K562 (cell line): ENCODE measurements at regions not wholly inside any gene's neighbourhood (a gene's known extent, or its start where the extent isn't known, plus 50 kb on each side); places are given as distances from the start of the nearest gene placed in this dataset.

Experiments used
- ATAC-seq: fragments of 200-7000 bp; cut with Tn5 transposase; 3 replicates; pipeline ENCODE4 v1.9.1; 2020; ENCODE audit warnings: moderate library complexity
- BruUV-seq: library from RNA; stranded (reverse); fragments of 400-500 nt; replicated peaks from 2 replicates; lab custom pipeline; 2021; lab: Mats Ljungman, UMichigan
- CTCF ChIA-PET: fragments of 300-600 bp; formaldehyde crosslinking; extraction: SDS; loops from one replicate; lab custom pipeline; 2021; ENCODE audit warnings: low intra/inter-chr PET ratio; lab: Yijun Ruan, JAX
- POLR2A ChIA-PET: fragments of 300-600, 350-650 bp; sonication (Branson Sonifier 250); formaldehyde crosslinking; extraction: SDS; loops from one replicate; lab custom pipeline; 2021; ENCODE audit warnings: antibody characterized with exemption, inconsistent platforms; lab: Yijun Ruan, JAX
- DNase-seq, 4 experiments: peaks; one replicate each; pipeline versions ENCODE4 v3.0.0 to v3.0.0-alpha.2; 2011 to 2018; ENCODE audit warnings: low spot score in 3 of 4, mixed read lengths in 3 of 4; ENCODE audit errors: extremely low read depth in 1 of 4
- FAIRE-seq: peaks from 2 replicates; lab custom pipeline; 2011; peaks lifted over from hg19 to GRCh38; lab: Jason Lieb, UNC
- H2AFZ ChIP-seq: 2 replicates; pipeline ENCODE4 v1.6.0; 2011; ENCODE audit warnings: low read depth, low read length, control low read depth, inconsistent platforms
- H3K27ac ChIP-seq: fragments of 200-600 bp; 3 replicates; pipeline ENCODE4 v1.8.0; 2011; ENCODE audit warnings: low read depth, mild to moderate bottlenecking, control low read depth, inconsistent platforms, low read length, moderate library complexity, mixed read lengths; ENCODE audit errors: extremely low read depth
- H3K27me3 ChIP-seq, 2 experiments: fragments of 300-600 bp in 1 of 2; 2 replicates in 1 of 2; 3 replicates in 1 of 2; pipeline versions ENCODE4 v1.6.0 to v1.8.0; 2011; ENCODE audit warnings: inconsistent platforms in 2 of 2, low read length in 2 of 2, mild to moderate bottlenecking in 1 of 2, mixed read lengths in 1 of 2, moderate library complexity in 1 of 2; ENCODE audit not compliant: control insufficient read depth in 2 of 2, insufficient read depth in 2 of 2
- H3K36me3 ChIP-seq: fragments of 300-600 bp; 3 replicates; pipeline ENCODE4 v1.8.0; 2011; ENCODE audit warnings: mild to moderate bottlenecking, low read length, inconsistent platforms; ENCODE audit not compliant: control insufficient read depth, insufficient read depth
- H3K4me1 ChIP-seq, 2 experiments: fragments of 200-600 bp in 1 of 2; replicated peaks in 1 of 2; 2 replicates in 1 of 2; 3 replicates in 1 of 2; pipeline versions ENCODE4 v1.5.1 to v1.8.0; 2011; ENCODE audit warnings: inconsistent platforms in 2 of 2, low read length in 2 of 2, mild to moderate bottlenecking in 1 of 2, mixed read lengths in 1 of 2, moderate library complexity in 1 of 2; ENCODE audit not compliant: control insufficient read depth in 2 of 2, insufficient read depth in 2 of 2
- H3K4me2 ChIP-seq: 2 replicates; pipeline ENCODE4 v1.6.1; 2011; ENCODE audit warnings: low read length, control low read depth, inconsistent platforms, mixed read lengths; ENCODE audit not compliant: insufficient read depth
- H3K4me3 ChIP-seq: fragments of 200-600 bp; sonication (generic), shearing (Covaris generic); 2 replicates; pipeline ENCODE4 v1.5.1; 2016; ENCODE audit warnings: control low read depth, inconsistent platforms
- H3K79me2 ChIP-seq: fragments of 200-600 bp; 3 replicates; pipeline ENCODE4 v1.8.0; 2011; ENCODE audit warnings: low read length, inconsistent platforms; ENCODE audit not compliant: control insufficient read depth, insufficient read depth
- H3K9ac ChIP-seq, 2 experiments: 2 replicates each; pipeline versions ENCODE4 v1.6.0 to v1.6.1; 2011; ENCODE audit warnings: low read depth in 2 of 2, low read length in 2 of 2, control low read depth in 1 of 2, inconsistent platforms in 1 of 2, mild to moderate bottlenecking in 1 of 2, mixed read lengths in 1 of 2; ENCODE audit not compliant: insufficient read depth in 1 of 2
- H3K9me1 ChIP-seq: one replicate; pipeline ENCODE4 v1.6.0; 2011; ENCODE audit warnings: inconsistent platforms, mild to moderate bottlenecking, low read length, moderate library complexity; ENCODE audit not compliant: control insufficient read depth, insufficient read depth
- H3K9me3 ChIP-seq: replicated peaks from 2 replicates; pipeline ENCODE4 v1.5.1; 2011; ENCODE audit warnings: low read depth, low read length, inconsistent platforms; ENCODE audit not compliant: control insufficient read depth, insufficient read depth
- H4K20me1 ChIP-seq: replicated peaks from 2 replicates; pipeline ENCODE4 v1.6.1; 2011; ENCODE audit warnings: low read length, inconsistent platforms, mixed read lengths; ENCODE audit not compliant: control insufficient read depth, insufficient read depth
- CCAR2 ChIP-seq: fragments of 200-400 bp; formaldehyde crosslinking; IDR thresholded peaks from 2 replicates; pipeline ENCODE4 v1.6.1; 2017; ENCODE audit warnings: mild to moderate bottlenecking, low read depth, low read length
- EWSR1 ChIP-seq: fragments of 450-650 bp; IDR thresholded peaks from 2 replicates; pipeline ENCODE4 v1.6.1; 2018; ENCODE audit warnings: borderline replicate concordance, mild to moderate bottlenecking, low read depth, moderate library complexity; ENCODE audit not compliant: partially characterized antibody
- GATA2 ChIP-seq: sonication (generic); formaldehyde crosslinking; IDR thresholded peaks from 2 replicates; pipeline ENCODE4 v1.4.0; 2020; ENCODE audit warnings: mild to moderate bottlenecking, missing genetic modification reagents
- HIVEP1 ChIP-seq: fragments of 250-450 bp; sonication (Bioruptor Pico); IDR thresholded peaks from 2 replicates; pipeline ENCODE4 v1.4.0; 2020; ENCODE audit warnings: mild to moderate bottlenecking
- HNRNPH1 ChIP-seq: fragments of 200-400 bp; formaldehyde crosslinking; optimal IDR thresholded peaks from 2 replicates; pipeline ENCODE3; 2017; ENCODE audit warnings: low read depth, mild to moderate bottlenecking, low read length, moderate library complexity
- MAFF ChIP-seq: IDR thresholded peaks from 2 replicates; pipeline ENCODE4 v1.6.1; 2012; ENCODE audit warnings: low read length, improper control_type of control experiment
- MAFG ChIP-seq: fragments of 450-650 bp; conservative IDR thresholded peaks from 2 replicates; pipeline ENCODE4 v1.6.1; 2016; ENCODE audit warnings: missing genetic modification characterization, missing compliant biosample characterization
- MECOM ChIP-seq: fragments of 250-450 bp; sonication (Bioruptor Pico); IDR thresholded peaks from 2 replicates; pipeline ENCODE4 v1.8.0; 2022; ENCODE audit warnings: inconsistent platforms
- MYNN ChIP-seq, 2 experiments: sonication (generic); formaldehyde crosslinking in 1 of 2; IDR thresholded peaks; 2 replicates each; pipeline versions ENCODE4 v1.5.0 to v1.6.1; 2016 to 2020; ENCODE audit warnings: antibody characterized with exemption in 1 of 2, missing genetic modification reagents in 1 of 2
- RCOR1 ChIP-seq, 2 experiments: IDR thresholded peaks; 2 replicates each; pipeline ENCODE4 v1.6.1; 2012; ENCODE audit warnings: low read depth in 2 of 2, low read length in 2 of 2, borderline replicate concordance in 1 of 2, improper control_type of control experiment in 1 of 2
- ZFPM2 ChIP-seq: fragments of 250-450 bp; sonication (Bioruptor Pico); IDR thresholded peaks from 2 replicates; pipeline ENCODE4 v1.5.1; 2022; ENCODE audit warnings: mild to moderate bottlenecking
- ZNF165 ChIP-seq: fragments of 250-450 bp; sonication (Bioruptor Pico); IDR thresholded peaks from 2 replicates; pipeline ENCODE4 v1.4.0; 2020; ENCODE audit warnings: borderline replicate concordance
- ZNF197 ChIP-seq: fragments of 200-800 bp; sonication (Bioruptor generic); IDR thresholded peaks from 2 replicates; pipeline ENCODE4 v1.6.1; 2016; ENCODE audit warnings: low read depth, missing genetic modification characterization, missing compliant biosample characterization
- ZNF311 ChIP-seq: fragments of 250-450 bp; sonication (Bioruptor Pico); IDR thresholded peaks from 2 replicates; pipeline ENCODE4 v1.4.0; 2020; ENCODE audit warnings: mild to moderate bottlenecking, moderate library complexity
- ZNF586 ChIP-seq: fragments of 450-650 bp; formaldehyde crosslinking; conservative IDR thresholded peaks from 2 replicates; pipeline ENCODE4 v1.4.0; 2020; ENCODE audit warnings: mild to moderate bottlenecking, moderate library complexity
- WGBS: fragments of 100-300 bp; shearing (Covaris generic); methylation state at CpG from one replicate; pipeline ENCODE4 v1.1.6; 2016; ENCODE audit warnings: low coverage, mixed read lengths; ENCODE audit not compliant: insufficient coverage; ENCODE audit errors: missing lambda C conversion rate; 5-methylcytosine and 5-hydroxymethylcytosine counted together
- in situ Hi-C: fragments of 300-500 bp; cut with MboI; formaldehyde crosslinking; loops from 4 replicates; pipeline ENCODE4 v1.15.0; 2018; ENCODE audit warnings: inconsistent platforms, mixed read lengths
- intact Hi-C: fragments of 100-400 bp; cut with micrococcal nuclease; formaldehyde crosslinking; loops from 2 replicates; pipeline ENCODE4 v1.14.2; 2022
- TF ChIP-seq, protein P1 (sequence below): IDR thresholded peaks from 2 replicates; pipeline ENCODE4 v1.6.1; 2016; ENCODE audit warnings: missing genetic modification characterization, missing compliant biosample characterization

DNA sequence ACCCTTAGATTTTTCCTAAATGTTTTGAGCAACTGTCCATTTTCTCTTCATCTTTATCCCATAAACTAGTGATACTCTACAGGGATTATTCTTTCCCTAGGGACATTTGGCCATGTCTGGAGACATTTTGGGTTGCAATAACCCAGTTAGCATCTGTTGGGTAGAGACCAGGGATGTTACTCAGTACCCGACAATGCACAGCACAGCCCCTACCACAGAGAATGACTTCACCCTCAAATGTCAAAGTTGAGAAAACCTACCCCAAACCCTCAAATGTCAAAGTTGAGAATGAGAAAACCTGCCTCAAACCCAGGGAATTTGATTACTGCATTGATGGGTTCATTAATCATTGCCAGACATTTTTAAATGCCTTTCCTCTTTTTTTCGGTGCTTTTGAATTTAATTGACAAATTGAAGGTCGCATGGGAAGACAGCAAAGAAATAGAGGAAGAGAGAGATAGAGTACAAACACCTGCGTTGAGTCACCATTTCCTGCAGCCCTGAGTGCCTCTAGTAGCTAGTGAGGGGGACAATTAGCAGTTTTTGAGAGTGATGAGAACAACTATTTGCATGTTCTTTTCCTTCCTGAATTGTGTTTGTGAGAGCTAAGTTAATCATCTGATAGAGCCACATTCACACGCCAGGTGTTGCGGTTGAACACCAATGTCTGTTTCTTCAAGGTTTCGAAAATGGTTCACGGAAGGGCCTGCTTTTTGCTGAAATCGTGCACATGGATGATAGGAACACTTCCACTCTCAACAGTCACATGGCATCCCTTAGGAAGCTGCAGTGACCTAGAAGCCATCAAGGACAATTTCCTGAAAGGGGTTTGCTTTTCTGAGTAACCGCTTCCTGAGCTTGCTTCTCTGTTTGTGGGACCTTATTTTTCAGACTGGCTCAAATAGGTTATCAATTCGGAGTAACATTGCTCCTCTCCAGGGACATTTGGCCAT is 203.9 kb upstream of the VCX3A start:
- FAIRE-seq (no peak), DNase-seq (no peak), ATAC-seq (no peak)
- Histone ChIP-seq H3K4me1 (no peaks in the 10 kb centered on the region), H3K79me2 (no peaks in the 10 kb centered on the region), H4K20me1 (no peaks in the 10 kb centered on the region), H3K4me3 (no peak overlapping the region), H3K9me3 (no peaks in the 10 kb centered on the region), H3K36me3 (no peaks in the 10 kb centered on the region), H2AFZ (no peak overlapping the region), H3K27me3 (no peaks in the 10 kb centered on the region), H3K9me1 (no peaks in the 10 kb centered on the region), H3K27ac (no peak overlapping the region), H3K9ac (no peak overlapping the region), H3K4me2 (no peak overlapping the region)
- CTCF ChIA-PET: no interaction called here
- intact Hi-C loops: no loop called here
- in situ Hi-C loops: no loop called here
- 0% methylated on average over 9 of the region's 11 CpGs for WGBS
- no peak for TF ChIP-seq RCOR1 (IDR thresholded peaks at IDR 0.05; ENCODE audit: borderline replicate concordance in 1 of 2, low read depth in 2 of 2, low read length in 2 of 2)
- no peak for TF ChIP-seq ZNF197 (CRISPR knock-in tag)
- TF ChIP-seq ZNF311 (CRISPR knock-in tag): no peak
- no peak for TF ChIP-seq MAFF
- no peak for TF ChIP-seq MAFG
- TF ChIP-seq ZNF586 (CRISPR knock-in tag): no peak
- no peak for TF ChIP-seq CCAR2
- no peak for TF ChIP-seq HIVEP1
- no peak for TF ChIP-seq MYNN (IDR thresholded peaks at IDR 0.05)
- no peak for TF ChIP-seq MYNN (CRISPR knock-in tag; IDR thresholded peaks at IDR 0.05)
- no peak for TF ChIP-seq ZNF165
- TF ChIP-seq, protein P1, sequence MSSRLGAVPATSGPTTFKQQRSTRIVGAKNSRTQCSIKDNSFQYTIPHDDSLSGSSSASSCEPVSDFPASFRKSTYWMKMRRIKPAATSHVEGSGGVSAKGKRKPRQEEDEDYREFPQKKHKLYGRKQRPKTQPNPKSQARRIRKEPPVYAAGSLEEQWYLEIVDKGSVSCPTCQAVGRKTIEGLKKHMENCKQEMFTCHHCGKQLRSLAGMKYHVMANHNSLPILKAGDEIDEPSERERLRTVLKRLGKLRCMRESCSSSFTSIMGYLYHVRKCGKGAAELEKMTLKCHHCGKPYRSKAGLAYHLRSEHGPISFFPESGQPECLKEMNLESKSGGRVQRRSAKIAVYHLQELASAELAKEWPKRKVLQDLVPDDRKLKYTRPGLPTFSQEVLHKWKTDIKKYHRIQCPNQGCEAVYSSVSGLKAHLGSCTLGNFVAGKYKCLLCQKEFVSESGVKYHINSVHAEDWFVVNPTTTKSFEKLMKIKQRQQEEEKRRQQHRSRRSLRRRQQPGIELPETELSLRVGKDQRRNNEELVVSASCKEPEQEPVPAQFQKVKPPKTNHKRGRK (tag): no peak
- TF ChIP-seq MECOM (CRISPR knock-in tag): no peak
- no peak for TF ChIP-seq GATA2 (CRISPR knock-in tag)
- no peak for TF ChIP-seq HNRNPH1
- TF ChIP-seq EWSR1: no peak
- TF ChIP-seq ZFPM2 (CRISPR knock-in tag): no peak
- POLR2A ChIA-PET: no interaction called here
- BruUV-seq: no TSS peak
